H9 (cell line): ENCODE measurements at regions not wholly inside any gene's neighbourhood (a gene's known extent, or its start where the extent isn't known, plus 50 kb on each side); places are given as distances from the start of the nearest gene placed in this dataset.

Experiments used
- DNase-seq: peaks from one replicate; pipeline ENCODE4 v3.0.0-alpha.2; 2017
- H2AFZ ChIP-seq: one replicate; pipeline ENCODE4 v1.6.1; 2013; ENCODE audit warnings: mild to moderate bottlenecking, low read length, control low read depth, moderate library complexity
- H2AK5ac ChIP-seq: 2 replicates; pipeline ENCODE4 v1.6.1; 2013; ENCODE audit warnings: low read length, control low read depth, mixed read lengths; ENCODE audit not compliant: insufficient read length
- H2BK120ac ChIP-seq: one replicate; pipeline ENCODE4 v1.6.1; 2013; ENCODE audit warnings: low read depth, mild to moderate bottlenecking, low read length, control low read depth, inconsistent platforms; ENCODE audit not compliant: poor library complexity, severe bottlenecking
- H2BK12ac ChIP-seq: 2 replicates; pipeline ENCODE4 v1.6.1; 2013; ENCODE audit warnings: low read length, control low read depth, mixed read lengths, low read depth; ENCODE audit not compliant: insufficient read length
- H2BK15ac ChIP-seq: 2 replicates; pipeline ENCODE4 v1.6.1; 2013; ENCODE audit warnings: low read depth, low read length, control low read depth
- H2BK20ac ChIP-seq: one replicate; pipeline ENCODE4 v1.6.1; 2013; ENCODE audit warnings: low read depth, mild to moderate bottlenecking, low read length, control low read depth, inconsistent platforms; ENCODE audit not compliant: poor library complexity, severe bottlenecking
- H2BK5ac ChIP-seq: 2 replicates; pipeline ENCODE4 v1.6.1; 2013; ENCODE audit warnings: low read length, control low read depth, mixed read lengths; ENCODE audit not compliant: insufficient read length
- H3K14ac ChIP-seq: 2 replicates; pipeline ENCODE4 v1.6.1; 2013; ENCODE audit warnings: low read length, control low read depth; ENCODE audit not compliant: insufficient read depth
- H3K18ac ChIP-seq: 2 replicates; pipeline ENCODE4 v1.6.1; 2013; ENCODE audit warnings: low read depth, mild to moderate bottlenecking, mixed read lengths, low read length, control low read depth; ENCODE audit not compliant: insufficient read length
- H3K23ac ChIP-seq: 2 replicates; pipeline ENCODE4 v1.6.1; 2013; ENCODE audit warnings: low read length, control low read depth, mixed read lengths, low read depth; ENCODE audit not compliant: insufficient read length
- H3K23me2 ChIP-seq: 2 replicates; pipeline ENCODE4 v1.6.1; 2013; ENCODE audit warnings: low read depth, mild to moderate bottlenecking, mixed read lengths, low read length, control low read depth; ENCODE audit not compliant: insufficient read length, poor library complexity, severe bottlenecking
- H3K27ac ChIP-seq: 2 replicates; pipeline ENCODE4 v1.5.1; 2013; ENCODE audit warnings: low read length, control low read depth, mixed read lengths, low read depth; ENCODE audit not compliant: insufficient read length
- H3K27me3 ChIP-seq: 2 replicates; pipeline ENCODE4 v1.6.1; 2013; ENCODE audit warnings: low read length, control low read depth, inconsistent platforms; ENCODE audit not compliant: insufficient read depth
- H3K4ac ChIP-seq: 2 replicates; pipeline ENCODE4 v1.6.1; 2013; ENCODE audit warnings: low read depth, mild to moderate bottlenecking, control low read depth, inconsistent platforms, low read length, moderate library complexity
- H3K4me1 ChIP-seq: 2 replicates; pipeline ENCODE4 v1.6.1; 2013; ENCODE audit warnings: low read length, control low read depth, inconsistent platforms; ENCODE audit not compliant: insufficient read depth
- H3K4me2 ChIP-seq: 2 replicates; pipeline ENCODE4 v1.6.1; 2013; ENCODE audit warnings: low read length, control low read depth, mixed read lengths; ENCODE audit not compliant: insufficient read length, insufficient read depth
- H3K56ac ChIP-seq: 2 replicates; pipeline ENCODE4 v1.6.1; 2013; ENCODE audit warnings: low read depth, mild to moderate bottlenecking, mixed read lengths, low read length, control low read depth; ENCODE audit not compliant: insufficient read length
- H3K79me1 ChIP-seq: 2 replicates; pipeline ENCODE4 v1.6.1; 2013; ENCODE audit warnings: low read depth, mild to moderate bottlenecking, moderate library complexity, low read length, control low read depth, inconsistent platforms; ENCODE audit not compliant: insufficient read depth, poor library complexity, severe bottlenecking
- H3K79me2 ChIP-seq: 2 replicates; pipeline ENCODE4 v1.6.1; 2013; ENCODE audit warnings: low read length, control low read depth, inconsistent platforms; ENCODE audit not compliant: insufficient read depth
- H3K9ac ChIP-seq: 2 replicates; pipeline ENCODE4 v1.6.1; 2013; ENCODE audit warnings: low read length, control low read depth, mixed read lengths; ENCODE audit not compliant: insufficient read length; ENCODE audit errors: extremely low read depth
- H3K9me3 ChIP-seq: one replicate; pipeline ENCODE4 v1.6.1; 2013; ENCODE audit warnings: low read depth, low read length, inconsistent platforms; ENCODE audit not compliant: control insufficient read depth
- H3T11ph ChIP-seq: one replicate; pipeline ENCODE4 v1.6.1; 2013; ENCODE audit warnings: mild to moderate bottlenecking, low read length, control low read depth, inconsistent platforms
- H4K20me1 ChIP-seq: one replicate; pipeline ENCODE4 v1.6.1; 2013; ENCODE audit not compliant: control insufficient read depth, insufficient read length, insufficient read depth
- H4K5ac ChIP-seq: 2 replicates; pipeline ENCODE4 v1.6.1; 2013; ENCODE audit warnings: low read depth, mild to moderate bottlenecking, mixed read lengths, low read length, control low read depth; ENCODE audit not compliant: insufficient read length
- H4K8ac ChIP-seq: replicated peaks from 2 replicates; pipeline ENCODE4 v1.6.1; 2013; ENCODE audit warnings: low read length, control low read depth, mixed read lengths, low read depth; ENCODE audit not compliant: insufficient read length
- H4K91ac ChIP-seq: 2 replicates; pipeline ENCODE4 v1.6.1; 2013; ENCODE audit warnings: low read depth, mild to moderate bottlenecking, moderate library complexity, mixed read lengths, low read length, control low read depth; ENCODE audit not compliant: insufficient read length
- H3K27ac Mint-ChIP-seq, 3 experiments: 2 replicates in 2 of 3; 3 replicates in 1 of 3; pipeline ENCODE4 v1.8.0; 2020 to 2021; ENCODE audit warnings: mixed read lengths in 3 of 3, mild to moderate bottlenecking in 1 of 3, moderate library complexity in 1 of 3
- H3K27me3 Mint-ChIP-seq: 2 replicates; pipeline ENCODE4 v1.8.0; 2021; ENCODE audit warnings: low read depth, mild to moderate bottlenecking, moderate library complexity, mixed read lengths
- H3K36me3 Mint-ChIP-seq, 3 experiments: 2 replicates in 2 of 3; 3 replicates in 1 of 3; pipeline ENCODE4 v1.8.0; 2020 to 2021; ENCODE audit warnings: low read depth in 3 of 3, mixed read lengths in 3 of 3; ENCODE audit not compliant: insufficient read depth in 1 of 3
- H3K4me1 Mint-ChIP-seq, 2 experiments: 2 replicates each; pipeline ENCODE4 v1.8.0; 2020; ENCODE audit warnings: mixed read lengths in 2 of 2
- H3K4me3 Mint-ChIP-seq, 2 experiments: 2 replicates in 1 of 2; 3 replicates in 1 of 2; pipeline ENCODE4 v1.8.0; 2020 to 2021; ENCODE audit warnings: mild to moderate bottlenecking in 2 of 2, mixed read lengths in 2 of 2, moderate library complexity in 1 of 2
- H3K9me3 Mint-ChIP-seq, 2 experiments: 2 replicates in 1 of 2; 3 replicates in 1 of 2; pipeline ENCODE4 v1.8.0; 2020; ENCODE audit warnings: mild to moderate bottlenecking in 2 of 2, mixed read lengths in 2 of 2, moderate library complexity in 1 of 2
- CTCF ChIP-seq: fragments of 200-600 bp; sonication (generic); conservative IDR thresholded peaks from 3 replicates; pipeline ENCODE4 v1.8.0; 2021; ENCODE audit warnings: antibody characterized with exemption, mild to moderate bottlenecking
- WGBS: extraction: QIAGEN DNeasy Blood & Tissue Kit; methylation state at CpG from one replicate; pipeline ENCODE4 v1.1.7; 2013; ENCODE audit warnings: missing lambda C conversion rate, low lambda C conversion rate, mixed read lengths; ENCODE audit not compliant: insufficient read length; ENCODE audit errors: extremely low coverage; 5-methylcytosine and 5-hydroxymethylcytosine counted together

GRCh38 chr9:126043681-126044080 lies 282.9 kb upstream of the MVB12B start:
- no peak overlapping the region for H3K4ac ChIP-seq
- DNase-seq, result no peak

More at GRCh38 chr9:126043681-126044080, 282.9 kb upstream of the MVB12B start:
- H3K27me3 Mint-ChIP-seq, result peaks cover 2% of the 10 kb centered on the region
- Histone ChIP-seq H2BK120ac (no peak overlapping the region), H3K56ac (no peak overlapping the region), H2AK5ac (no peak overlapping the region), H3K9me3 (no peaks in the 10 kb centered on the region), H3T11ph (no peak overlapping the region), H3K23ac (no peak overlapping the region), H3K27ac (no peak overlapping the region), H2BK15ac (no peak overlapping the region), H2AFZ (no peak overlapping the region), H4K20me1 (no peaks in the 10 kb centered on the region), H4K91ac (no peak overlapping the region), H3K9ac (no peak overlapping the region), H3K14ac (no peak overlapping the region), H2BK5ac (no peak overlapping the region), H4K5ac (no peak overlapping the region), H3K23me2 (no peaks in the 10 kb centered on the region), H3K4me1 (no peaks in the 10 kb centered on the region), H2BK20ac (no peak overlapping the region), H2BK12ac (no peak overlapping the region), H3K79me1 (no peaks in the 10 kb centered on the region), H4K8ac (no peak overlapping the region), H3K79me2 (no peaks in the 10 kb centered on the region), H3K18ac (no peak overlapping the region), H3K27me3 (no peaks in the 10 kb centered on the region), H3K4me2 (no peak overlapping the region)
- no peak for TF ChIP-seq CTCF
- no peak overlapping the region for H3K4me3 Mint-ChIP-seq
- H3K27ac Mint-ChIP-seq, result no peak overlapping the region
- peaks cover 18 to 19% of the 10 kb centered on the region in 2 experiments for H3K9me3 Mint-ChIP-seq
- no peaks in the 10 kb centered on the region for H3K4me1 Mint-ChIP-seq
- H3K36me3 Mint-ChIP-seq, result peaks cover 0 to 8% (median 3%) of the 10 kb centered on the region in 3 experiments; a peak in 2 of 7 replicates
- no CpG with 5 or more reads among the region's 4 CpGs for WGBS
